ENCODE measurements at regions not wholly inside any gene's neighbourhood (a gene's known extent, or its start where the extent isn't known, plus 50 kb on each side); places are given as distances from the start of the nearest gene placed in this dataset.

GRCh38 chr14:40733206-40733605, 873.5 kb upstream of the LRFN5 start:
- H3K9me3 Mint-ChIP-seq = peaks cover 7 to 11% of the 10 kb centered on the region in 2 donors
- Histone ChIP-seq H3K4me1 (ENCODE audit: control insufficient read depth, insufficient read depth, low read length) (no peaks in the 10 kb centered on the region), H3K36me3 (ENCODE audit: control insufficient read depth, insufficient read depth, low read length) (no peaks in the 10 kb centered on the region), H3K9me3 (ENCODE audit: control insufficient read depth, insufficient read depth, low read length) (peaks cover 14% of the 10 kb centered on the region), H3K4me3 (ENCODE audit: low read length) (no peak overlapping the region), H3K27me3 (ENCODE audit: control insufficient read depth, insufficient read depth, low read length) (no peaks in the 10 kb centered on the region), H3K27ac (ENCODE audit: low read length) (no peak overlapping the region)
- peaks cover 6% of the 10 kb centered on the region for H3K36me3 Mint-ChIP-seq
- intact Hi-C loops (cut with micrococcal nuclease) = no loop called here
- no peak overlapping the region for H3K27ac Mint-ChIP-seq
- no peaks in the 10 kb centered on the region for H3K4me1 Mint-ChIP-seq
- DNase-seq = no peak
- TF ChIP-seq CTCF (IDR thresholded peaks at IDR 0.05) = no peak
- ATAC-seq = no peak
- WGBS (ENCODE audit: insufficient coverage) = no CpG with 5 or more reads among the region's 1 CpG
- H3K27me3 Mint-ChIP-seq (ENCODE audit: low read depth in 2 of 2) = no peaks in the 10 kb centered on the region
- H3K4me3 Mint-ChIP-seq = no peak overlapping the region

- H3K36me3 Mint-ChIP-seq = peaks cover 9% of the 10 kb centered on the region
- no peaks in the 10 kb centered on the region for H3K36me3 ChIP-seq (ENCODE audit: control insufficient read depth, insufficient read depth, low read length)
- no peak overlapping the region for H3K4me3 Mint-ChIP-seq
- DNase-seq (no peak), ATAC-seq (no peak)
- H3K4me1 ChIP-seq (ENCODE audit: control insufficient read depth, insufficient read depth, low read length) = no peaks in the 10 kb centered on the region
- no peak overlapping the region for H3K27ac ChIP-seq (ENCODE audit: low read length)
- intact Hi-C loops (cut with micrococcal nuclease) = no loop called here
- H3K27me3 ChIP-seq (ENCODE audit: control insufficient read depth, insufficient read depth, low read length) = no peaks in the 10 kb centered on the region
- H3K4me1 Mint-ChIP-seq = no peaks in the 10 kb centered on the region
- H3K9me3 ChIP-seq (ENCODE audit: control insufficient read depth, insufficient read depth, low read length) = peaks cover 26% of the 10 kb centered on the region
- H3K4me3 ChIP-seq (ENCODE audit: low read length) = no peak overlapping the region
- TF ChIP-seq CTCF (IDR thresholded peaks at IDR 0.05) = no peak
- H3K27me3 Mint-ChIP-seq (ENCODE audit: low read depth in 2 of 2) = no peaks in the 10 kb centered on the region
- whole genome bisulfite sequencing (ENCODE audit: insufficient coverage) = 53% methylated on average over 1 of the region's 2 CpGs
- peaks cover 16 to 21% of the 10 kb centered on the region in 2 donors for H3K9me3 Mint-ChIP-seq
- no peak overlapping the region for H3K27ac Mint-ChIP-seq
Observed at GRCh38 chr14:40727107-40727506, 879.6 kb upstream of the LRFN5 start.

GRCh38 chr14:40713387-40713786, 893.3 kb upstream of the LRFN5 start:
- H3K27ac Mint-ChIP-seq = no peak overlapping the region
- DNase-seq (no peak), ATAC-seq (no peak)
- no peaks in the 10 kb centered on the region for H3K4me1 Mint-ChIP-seq
- peaks cover 18 to 25% of the 10 kb centered on the region in 2 donors for H3K9me3 Mint-ChIP-seq
- Histone ChIP-seq H3K4me3 (ENCODE audit: low read length) (no peak overlapping the region), H3K27me3 (ENCODE audit: control insufficient read depth, insufficient read depth, low read length) (no peaks in the 10 kb centered on the region), H3K36me3 (ENCODE audit: control insufficient read depth, insufficient read depth, low read length) (no peaks in the 10 kb centered on the region), H3K9me3 (ENCODE audit: control insufficient read depth, insufficient read depth, low read length) (peaks cover 4% of the 10 kb centered on the region), H3K27ac (ENCODE audit: low read length) (no peak overlapping the region), H3K4me1 (ENCODE audit: control insufficient read depth, insufficient read depth, low read length) (no peaks in the 10 kb centered on the region)
- no peak for TF ChIP-seq CTCF (IDR thresholded peaks at IDR 0.05)
- no peaks in the 10 kb centered on the region for H3K27me3 Mint-ChIP-seq (ENCODE audit: low read depth in 2 of 2)
- 79% methylated on average over 4 of the region's 5 CpGs for WGBS (ENCODE audit: insufficient coverage)
- intact Hi-C loops (cut with micrococcal nuclease) = no loop called here
- H3K4me3 Mint-ChIP-seq = no peak overlapping the region
- H3K36me3 Mint-ChIP-seq = peaks cover 5% of the 10 kb centered on the region

- no CpG with 5 or more reads among the region's 1 CpG for WGBS (ENCODE audit: insufficient coverage)
- Histone ChIP-seq H3K9me3 (ENCODE audit: control insufficient read depth, insufficient read depth, low read length) (peaks cover 10% of the 10 kb centered on the region), H3K36me3 (ENCODE audit: control insufficient read depth, insufficient read depth, low read length) (no peaks in the 10 kb centered on the region), H3K27me3 (ENCODE audit: control insufficient read depth, insufficient read depth, low read length) (no peaks in the 10 kb centered on the region), H3K27ac (ENCODE audit: low read length) (no peak overlapping the region), H3K4me3 (ENCODE audit: low read length) (no peak overlapping the region), H3K4me1 (ENCODE audit: control insufficient read depth, insufficient read depth, low read length) (no peaks in the 10 kb centered on the region)
- TF ChIP-seq CTCF (IDR thresholded peaks at IDR 0.05) = no peak
- Mint-ChIP-seq H3K27ac (no peak overlapping the region), H3K4me3 (no peak overlapping the region), H3K9me3 (peaks cover 6 to 27% of the 10 kb centered on the region in 2 donors), H3K4me1 (no peaks in the 10 kb centered on the region), H3K36me3 (peaks cover 6% of the 10 kb centered on the region), H3K27me3 (ENCODE audit: low read depth in 2 of 2) (no peaks in the 10 kb centered on the region)
- no peak for DNase-seq
- intact Hi-C loops (cut with micrococcal nuclease) = no loop called here
- ATAC-seq = no peak
Observed at GRCh38 chr14:40697231-40697630, 909.4 kb upstream of the LRFN5 start.
